Inflammatory macrophage (primary cell): ENCODE measurements at regions not wholly inside any gene's neighbourhood (a gene's known extent, or its start where the extent isn't known, plus 50 kb on each side); places are given as distances from the start of the nearest gene placed in this dataset.
A peak's percentile ranks its signal among the peaks of the same experiment; 100 is the strongest.
"Not testable (repeated sequence)": the region's sequence is repeated elsewhere in the genome, so short reads cannot be mapped to it uniquely, and the experiment has no call there.

ENCODE experiments used
- DNase-seq, 2 donors: peaks; one replicate each; pipeline ENCODE4 v3.0.0-alpha.2; 2020 to 2022

GRCh38 chr22:34763496-34763895 lies 302.5 kb upstream of the ISX start:
- no peak for DNase-seq

- DNase-seq: no peak
Measured at GRCh38 chr22:34765115-34765514, 300.8 kb upstream of the ISX start.

- DNase-seq: no peak
Measured at GRCh38 chr22:34769361-34769760, 296.6 kb upstream of the ISX start.

DNA sequence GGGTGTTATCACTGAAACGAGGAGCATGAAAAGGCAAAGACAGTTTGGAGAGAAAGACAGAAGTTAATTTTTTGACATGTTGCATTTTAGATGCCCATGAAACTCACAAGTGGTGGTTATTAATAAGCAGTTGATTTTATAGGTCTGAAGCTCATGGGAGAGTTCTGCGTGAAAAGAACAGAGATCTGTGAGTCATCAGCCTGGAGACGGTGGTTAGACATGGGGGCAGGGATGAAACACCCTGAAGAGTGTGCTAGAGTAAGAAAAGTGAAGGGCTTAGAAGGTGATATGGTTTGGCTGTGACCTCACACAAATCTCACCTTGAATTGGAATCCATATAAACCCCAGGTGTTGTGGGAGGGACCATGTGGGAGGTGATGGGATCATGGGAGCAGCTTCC lies 289.1 kb upstream of the ISX start:
- DNase-seq: no peak

DNA sequence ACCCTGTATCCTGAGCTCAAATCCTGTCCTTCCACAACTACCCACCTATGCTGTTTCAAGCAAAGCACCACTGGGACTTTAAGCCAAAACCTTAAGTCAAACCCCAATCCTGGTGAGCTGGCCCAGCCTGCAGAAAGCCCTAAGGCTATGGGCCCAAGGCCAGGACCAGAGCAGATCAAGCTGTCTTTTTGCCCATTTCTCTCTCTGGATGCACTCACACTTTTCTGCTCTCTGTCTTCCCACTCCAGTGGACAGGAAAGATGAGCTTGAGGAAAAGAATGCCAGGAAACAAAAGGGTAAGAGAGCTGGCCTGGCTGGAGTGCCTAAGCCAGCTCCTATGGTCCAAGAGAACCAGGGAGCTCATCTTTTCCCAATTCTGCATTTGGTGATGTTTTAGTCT lies 284.3 kb upstream of the ISX start:
- no peak for DNase-seq

GRCh38 chr22:34783436-34783835 lies 282.5 kb upstream of the ISX start:
- DNase-seq: no peak

- DNase-seq: no peak
Measured at GRCh38 chr22:34784056-34784455, 281.9 kb upstream of the ISX start.

DNA sequence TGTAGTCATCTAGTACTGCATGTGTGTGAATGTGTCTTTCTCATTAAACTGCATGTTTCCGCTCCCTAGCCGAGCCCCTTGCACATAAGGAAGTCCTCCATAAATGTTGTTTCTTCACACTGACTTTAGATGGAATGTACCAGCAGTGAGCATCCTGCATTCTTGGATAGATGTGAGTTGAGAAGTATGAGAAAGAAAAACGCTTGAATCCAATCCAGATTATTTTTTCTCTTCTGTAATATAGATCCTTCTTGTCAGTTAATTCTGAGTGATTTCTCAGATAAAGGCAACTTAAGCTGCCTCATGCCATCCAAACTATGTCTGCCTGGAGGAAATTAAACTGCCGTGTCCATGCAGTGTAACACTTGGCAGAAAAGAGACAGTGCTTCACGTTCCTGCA lies 268.1 kb upstream of the ISX start:
- no peak for DNase-seq

- DNase-seq: no peak
Measured at GRCh38 chr22:34798605-34799004, 267.4 kb upstream of the ISX start.

GRCh38 chr22:34800260-34800980 lies 265.5 kb upstream of the ISX start:
- no peak for DNase-seq

DNA sequence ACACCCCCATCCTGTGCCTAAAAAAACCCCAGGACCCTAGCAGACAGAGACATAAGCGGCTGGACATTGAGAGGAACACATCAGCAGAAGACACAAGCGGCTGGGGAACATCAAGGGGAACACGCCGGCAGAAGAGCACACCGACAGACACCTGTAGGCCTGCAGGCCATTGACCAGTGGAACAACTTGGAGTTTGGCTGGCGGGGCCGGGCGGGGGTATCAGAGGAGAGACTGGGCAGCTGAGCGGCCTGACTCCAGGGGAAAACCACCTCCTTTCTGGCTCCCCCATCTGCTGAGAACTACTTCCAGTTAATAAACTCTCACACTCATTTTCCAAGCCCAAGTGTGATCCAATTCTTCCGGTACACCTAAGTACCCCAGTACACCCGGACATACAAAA lies 264.7 kb upstream of the ISX start:
- no peak for DNase-seq

GRCh38 chr22:34804091-34804490 lies 261.9 kb upstream of the ISX start:
- DNase-seq: no peak

GRCh38 chr22:34804604-34805003 lies 261.4 kb upstream of the ISX start:
- no peak for DNase-seq

GRCh38 chr22:34805771-34806170 lies 260.2 kb upstream of the ISX start:
- no peak for DNase-seq

- DNase-seq: no peak
Measured at GRCh38 chr22:34808618-34809017, 257.3 kb upstream of the ISX start.

- DNase-seq: no peak
Measured at GRCh38 chr22:34812631-34813030, 253.3 kb upstream of the ISX start.

DNA sequence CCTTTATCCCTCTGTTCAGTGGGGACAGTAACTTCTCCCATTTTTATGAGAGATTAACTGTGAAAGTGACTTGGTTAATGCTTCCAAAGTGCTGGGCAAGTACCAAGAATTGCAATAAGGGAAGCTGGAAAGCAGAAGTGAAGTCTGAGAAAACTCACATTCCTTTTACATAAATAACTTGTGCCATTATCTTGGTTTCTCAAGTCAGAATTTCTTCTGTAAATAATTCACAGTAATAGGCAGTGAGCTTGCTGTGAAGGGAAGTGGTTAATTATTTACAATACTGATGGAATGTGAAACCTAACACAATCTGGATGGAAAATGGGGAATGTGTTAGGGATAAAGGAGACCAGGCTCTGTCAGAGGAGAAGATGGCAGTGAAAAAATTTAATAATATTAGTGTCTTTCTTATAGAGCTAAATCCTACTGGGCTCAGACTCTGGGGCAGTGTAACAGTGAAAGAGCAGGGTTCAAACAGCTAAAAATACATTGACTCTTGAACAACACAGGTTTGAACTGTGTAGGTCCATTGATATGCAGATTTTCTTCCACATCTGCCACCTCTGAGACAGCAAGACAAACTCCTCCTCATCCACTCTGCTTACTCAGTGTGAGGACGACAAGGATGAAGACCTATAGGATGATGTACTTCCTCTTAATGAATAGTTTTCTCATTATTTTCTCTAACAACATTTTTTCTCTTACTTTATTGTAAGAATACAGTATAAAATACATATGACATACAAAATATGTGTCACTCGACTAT lies 251.5 kb upstream of the ISX start:
- DNase-seq: peak; percentile 11

GRCh38 chr22:34829485-34829884 lies 236.5 kb upstream of the ISX start:
- DNase-seq: no peak

- DNase-seq: no peak
Measured at GRCh38 chr22:34834059-34834458, 231.9 kb upstream of the ISX start.

GRCh38 chr22:34834541-34834940 lies 231.4 kb upstream of the ISX start:
- not testable (repeated sequence) for DNase-seq

- DNase-seq: no peak
Measured at GRCh38 chr22:34841331-34841771, 224.6 kb upstream of the ISX start.

DNA sequence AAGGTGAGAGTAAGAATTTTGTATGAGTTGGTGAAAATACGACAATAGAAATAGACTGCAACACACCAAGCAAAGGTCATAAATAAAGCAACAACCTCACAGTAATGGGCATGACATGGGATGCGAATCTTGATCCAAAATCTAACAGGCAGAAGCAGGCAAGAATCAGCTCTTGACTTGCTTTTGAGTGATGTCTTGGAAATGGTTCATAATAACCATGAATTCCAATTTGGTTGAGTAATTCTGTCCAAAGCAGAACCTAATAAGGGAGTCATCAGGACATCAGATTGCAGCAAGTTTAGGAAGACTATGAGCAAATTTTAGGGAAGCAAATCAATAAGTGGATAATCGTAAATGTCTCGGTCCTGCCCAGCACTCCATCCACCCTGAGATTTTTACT lies 224.0 kb upstream of the ISX start:
- DNase-seq: no peak

- DNase-seq: no peak
Measured at GRCh38 chr22:34842630-34843029, 223.3 kb upstream of the ISX start.

- DNase-seq: not testable (repeated sequence)
Measured at GRCh38 chr22:34843743-34844142, 222.2 kb upstream of the ISX start.
